HEK293T (cell line): ENCODE measurements at regions not wholly inside any gene's neighbourhood (a gene's known extent, or its start where the extent isn't known, plus 50 kb on each side); places are given as distances from the start of the nearest gene placed in this dataset.

Experiments
- CTCF ChIA-PET: fragments of 350-600 bp; formaldehyde crosslinking; extraction: SDS; loops from one replicate; lab custom pipeline; 2021; ENCODE audit warnings: antibody characterized with exemption, inconsistent platforms; lab: Yijun Ruan, JAX
- POLR2A ChIA-PET: fragments of 350-600 bp; formaldehyde crosslinking; extraction: SDS; loops from one replicate; lab custom pipeline; 2020; ENCODE audit warnings: antibody characterized with exemption, inconsistent platforms; lab: Yijun Ruan, JAX
- DNase-seq: peaks from one replicate; pipeline ENCODE4 v3.0.0; 2012; ENCODE audit warnings: mixed read lengths; ENCODE audit errors: extremely low spot score
- ARNT ChIP-seq: fragments of 450-650 bp; IDR thresholded peaks from 2 replicates; pipeline ENCODE4 v1.6.1; 2017; ENCODE audit warnings: mild to moderate bottlenecking
- BHLHE40 ChIP-seq: fragments of 450-650 bp; IDR thresholded peaks from 2 replicates; pipeline ENCODE4 v1.6.1; 2016; ENCODE audit warnings: mild to moderate bottlenecking, moderate library complexity, borderline replicate concordance
- CTBP1 ChIP-seq: fragments of 450-650 bp; IDR thresholded peaks from 2 replicates; pipeline ENCODE4 v1.6.1; 2016; ENCODE audit warnings: borderline replicate concordance
- ELF4 ChIP-seq: fragments of 450-650 bp; IDR thresholded peaks from 2 replicates; pipeline ENCODE4 v1.6.1; 2017; ENCODE audit warnings: antibody characterized with exemption
- FOXA1 ChIP-seq: fragments of 450-650 bp; IDR thresholded peaks from 2 replicates; pipeline ENCODE4 v1.6.1; 2016; ENCODE audit warnings: mild to moderate bottlenecking
- FOXK2 ChIP-seq: fragments of 450-650 bp; IDR thresholded peaks from 2 replicates; pipeline ENCODE4 v1.6.1; 2016; ENCODE audit warnings: mild to moderate bottlenecking
- FOXM1 ChIP-seq: fragments of 450-650 bp; IDR thresholded peaks from 2 replicates; pipeline ENCODE4 v1.6.1; 2017; ENCODE audit warnings: mild to moderate bottlenecking, borderline replicate concordance
- HDGF ChIP-seq: fragments of 450-650 bp; IDR thresholded peaks from 2 replicates; pipeline ENCODE4 v1.6.1; 2017; ENCODE audit warnings: antibody characterized with exemption, borderline replicate concordance
- L3MBTL2 ChIP-seq: fragments of 450-650 bp; conservative IDR thresholded peaks from 2 replicates; pipeline ENCODE4 v1.6.1; 2016; ENCODE audit warnings: mild to moderate bottlenecking
- LEF1 ChIP-seq: fragments of 450-650 bp; IDR thresholded peaks from 2 replicates; pipeline ENCODE4 v1.6.1; 2017; ENCODE audit warnings: mild to moderate bottlenecking, borderline replicate concordance
- NFRKB ChIP-seq: fragments of 450-650 bp; IDR thresholded peaks from 2 replicates; pipeline ENCODE4 v1.6.1; 2016; ENCODE audit warnings: mild to moderate bottlenecking, moderate library complexity
- SP1 ChIP-seq: fragments of 450-650 bp; IDR thresholded peaks from 2 replicates; pipeline ENCODE4 v1.6.1; 2017
- SUZ12 ChIP-seq: fragments of 450-650 bp; IDR thresholded peaks from 2 replicates; pipeline ENCODE4 v1.6.1; 2016; ENCODE audit warnings: mild to moderate bottlenecking
- TARDBP ChIP-seq: fragments of 450-650 bp; IDR thresholded peaks from 2 replicates; pipeline ENCODE4 v1.6.1; 2016
- ZNF384 ChIP-seq: fragments of 450-650 bp; IDR thresholded peaks from 2 replicates; pipeline ENCODE4 v1.6.1; 2016
- TF ChIP-seq, protein P1 (sequence below): fragments of 450-650 bp; IDR thresholded peaks from 2 replicates; pipeline ENCODE4 v1.6.1; 2016

DNA sequence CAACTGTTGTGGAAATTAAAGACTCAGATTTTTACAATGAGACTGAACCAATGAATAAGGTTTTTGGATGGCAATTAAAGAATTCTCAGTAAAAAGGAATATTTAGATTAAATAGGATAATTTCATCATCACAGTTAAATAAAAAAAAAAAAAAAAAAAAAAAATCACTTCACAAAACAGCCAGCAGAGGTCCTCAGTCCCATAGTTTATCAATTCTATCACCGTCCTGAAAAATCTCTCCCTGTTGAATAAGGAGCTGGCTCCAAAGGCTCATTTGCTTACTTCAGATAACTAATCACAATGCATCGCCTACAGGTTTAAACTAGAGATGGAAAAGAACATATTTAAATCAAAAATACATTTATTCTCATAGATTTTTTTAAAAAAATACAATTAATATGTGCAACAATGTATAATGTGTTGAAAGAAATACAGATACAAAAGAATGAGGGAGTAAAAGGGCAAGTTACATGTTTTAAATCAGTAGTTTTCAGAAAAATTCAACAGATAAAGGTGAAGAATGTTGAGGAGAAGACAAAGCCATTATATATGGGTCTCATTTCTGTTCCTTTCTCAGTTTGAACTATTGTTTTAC lies 175.8 kb upstream of the CHD1 start:
- DNase-seq, result peak; percentile 40
- POLR2A ChIA-PET, result no interaction called here
- no peak for TF ChIP-seq FOXA1
- TF ChIP-seq ZNF384, result peak; percentile 98
- TF ChIP-seq CTBP1, result no peak
- CTCF ChIA-PET, result interaction anchor here (0.6 to 1.2 kb wide), 10 partner anchors 11 to 495 kb away, joined by 3 to 9 read pairs (median 4); no protein-coding TSS in a partner anchor

DNA sequence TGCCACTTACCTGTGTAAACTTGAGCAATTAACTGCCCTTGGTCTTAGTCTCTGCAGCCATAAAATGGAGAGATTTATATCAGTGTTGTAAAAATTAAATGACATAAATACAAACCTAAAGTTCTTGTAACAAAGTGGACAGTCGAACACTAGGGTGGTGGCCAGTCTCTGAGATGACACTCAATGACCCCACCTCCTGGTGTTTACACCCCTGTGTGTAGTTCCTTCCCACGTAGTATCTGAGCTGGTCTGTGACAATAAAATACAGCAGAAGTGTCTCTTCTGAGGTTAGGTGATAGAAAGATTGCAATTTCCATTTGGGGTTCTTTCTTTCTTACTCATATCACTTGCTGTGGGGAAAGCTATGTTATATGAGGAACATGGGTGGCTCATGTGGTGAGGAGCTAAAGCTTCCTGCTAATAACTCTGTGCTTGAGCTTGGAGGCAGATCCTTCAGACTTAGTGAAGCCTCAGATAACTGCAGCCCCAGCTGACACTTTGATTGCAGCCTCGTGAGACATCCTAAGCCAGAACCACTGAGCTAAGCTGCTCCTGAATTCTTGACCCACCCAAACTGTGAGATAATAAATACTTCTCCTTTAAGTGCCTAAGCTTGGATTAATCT lies 173.4 kb upstream of the CHD1 start:
- DNase-seq, result no peak
- POLR2A ChIA-PET, result no interaction called here
- CTCF ChIA-PET, result interaction anchor here (0.5 kb wide), 1 partner anchor 41 kb away, joined by 3 read pairs; no protein-coding TSS in a partner anchor
- TF ChIP-seq TARDBP, result no peak
- no peak for TF ChIP-seq SP1
- no peak for TF ChIP-seq FOXK2
- no peak for TF ChIP-seq NFRKB
- no peak for TF ChIP-seq BHLHE40
- TF ChIP-seq ARNT, result no peak
- no peak for TF ChIP-seq ZNF384
- TF ChIP-seq L3MBTL2, result no peak
- no peak for TF ChIP-seq FOXM1
- TF ChIP-seq, protein P1, sequence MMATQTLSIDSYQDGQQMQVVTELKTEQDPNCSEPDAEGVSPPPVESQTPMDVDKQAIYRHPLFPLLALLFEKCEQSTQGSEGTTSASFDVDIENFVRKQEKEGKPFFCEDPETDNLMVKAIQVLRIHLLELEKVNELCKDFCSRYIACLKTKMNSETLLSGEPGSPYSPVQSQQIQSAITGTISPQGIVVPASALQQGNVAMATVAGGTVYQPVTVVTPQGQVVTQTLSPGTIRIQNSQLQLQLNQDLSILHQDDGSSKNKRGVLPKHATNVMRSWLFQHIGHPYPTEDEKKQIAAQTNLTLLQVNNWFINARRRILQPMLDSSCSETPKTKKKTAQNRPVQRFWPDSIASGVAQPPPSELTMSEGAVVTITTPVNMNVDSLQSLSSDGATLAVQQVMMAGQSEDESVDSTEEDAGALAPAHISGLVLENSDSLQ, result no peak
- no peak for TF ChIP-seq LEF1
- no peak for TF ChIP-seq HDGF

DNA sequence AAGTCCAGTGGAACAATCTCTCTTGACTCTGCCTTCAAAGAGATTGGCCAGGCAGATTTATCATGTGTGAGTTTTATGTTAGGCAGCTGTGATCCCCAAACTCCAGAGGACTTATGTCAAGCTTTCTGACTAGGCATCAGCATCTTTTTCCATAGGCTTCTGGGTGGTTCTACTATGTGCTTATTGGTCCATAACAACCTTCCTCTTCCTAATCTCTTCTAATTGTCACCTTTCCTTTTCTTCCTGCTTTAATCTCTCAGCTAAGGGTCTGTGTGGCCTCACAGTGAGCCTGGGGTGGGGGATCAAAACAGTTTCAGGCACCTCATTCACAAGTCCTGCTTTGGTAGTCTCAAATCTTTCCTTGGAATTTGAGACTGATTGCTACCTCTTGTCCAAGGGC lies 170.9 kb upstream of the CHD1 start:
- no peak for DNase-seq
- POLR2A ChIA-PET, result no interaction called here
- CTCF ChIA-PET, result no interaction called here
- no peak for TF ChIP-seq TARDBP
- TF ChIP-seq SUZ12, result no peak
- no peak for TF ChIP-seq ZNF384
- TF ChIP-seq FOXM1, result no peak
- TF ChIP-seq, protein P1, result no peak
- TF ChIP-seq NFRKB, result no peak
- TF ChIP-seq BHLHE40, result no peak
- no peak for TF ChIP-seq L3MBTL2
- TF ChIP-seq HDGF, result no peak
- no peak for TF ChIP-seq FOXK2
- no peak for TF ChIP-seq ARNT
- no peak for TF ChIP-seq FOXA1
- TF ChIP-seq ELF4, result no peak
- TF ChIP-seq CTBP1, result no peak

DNA sequence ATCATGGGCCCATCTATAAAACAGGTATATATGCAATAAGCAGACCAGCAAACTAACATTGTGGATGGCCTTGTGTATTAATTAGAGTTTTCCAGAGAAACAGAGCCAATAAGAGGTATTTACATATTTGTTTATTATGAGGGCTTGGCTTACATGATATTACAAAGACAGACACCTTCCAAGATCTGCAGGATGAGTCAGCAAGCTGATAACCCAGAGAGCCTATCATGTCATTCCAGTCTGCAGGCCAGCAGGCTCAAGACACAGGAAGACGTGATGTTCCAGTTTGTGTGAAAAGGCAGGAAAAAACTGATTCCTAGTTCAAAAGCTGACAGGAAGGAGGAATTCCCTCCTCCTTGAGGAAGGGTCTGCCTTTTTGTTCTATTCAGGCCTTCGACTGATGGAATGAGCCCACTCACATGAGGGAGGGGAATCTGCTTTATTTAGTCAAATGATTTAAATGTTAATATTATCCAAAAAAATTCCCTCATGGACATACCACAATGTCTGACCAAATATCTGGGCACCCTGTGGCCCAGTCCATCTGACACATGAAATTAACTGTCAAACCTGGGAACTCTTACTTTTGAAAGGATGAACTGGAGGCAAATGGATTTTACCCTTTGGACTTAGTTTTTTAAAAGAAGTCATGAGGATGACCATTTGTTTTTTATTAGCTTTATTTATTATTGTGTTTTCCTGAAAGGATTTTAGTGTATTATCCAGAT lies 161.2 kb upstream of the CHD1 start:
- no peak for DNase-seq
- POLR2A ChIA-PET, result no interaction called here
- CTCF ChIA-PET, result no interaction called here
- TF ChIP-seq HDGF (no peak), L3MBTL2 (no peak), ZNF384 (no peak), LEF1 (no peak), ELF4 (no peak), FOXA1 (no peak), FOXM1 (no peak), SUZ12 (no peak), NFRKB (no peak), BHLHE40 (no peak), ARNT (no peak), TARDBP (no peak)
- TF ChIP-seq, protein P1, result no peak

DNA sequence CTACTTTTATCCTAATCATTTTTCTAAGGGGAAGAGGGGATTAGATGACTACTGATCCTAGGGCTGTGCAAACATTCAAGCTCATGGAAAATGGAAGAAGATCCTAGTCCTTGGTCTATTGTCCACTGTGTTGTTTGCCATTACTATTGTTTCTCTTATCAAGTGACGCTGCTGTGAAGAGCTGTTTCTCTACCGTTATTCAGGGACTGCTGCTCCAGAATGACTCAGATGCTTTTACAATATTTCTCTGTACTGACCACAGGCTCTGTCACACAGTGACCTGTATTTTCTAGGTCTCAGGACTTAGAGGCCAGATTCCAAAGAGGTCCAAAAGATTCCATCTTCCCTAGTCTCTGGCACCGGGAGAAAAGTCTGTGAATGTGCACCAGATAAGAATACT lies 159.5 kb upstream of the CHD1 start:
- no peak for TF ChIP-seq SUZ12
- TF ChIP-seq ELF4, result no peak
- TF ChIP-seq, protein P1, result no peak
- TF ChIP-seq ARNT, result no peak
- no peak for TF ChIP-seq L3MBTL2
- no peak for TF ChIP-seq SP1
- no peak for TF ChIP-seq FOXK2
- TF ChIP-seq FOXM1, result no peak
- TF ChIP-seq TARDBP, result no peak
- TF ChIP-seq LEF1, result no peak
- no peak for TF ChIP-seq CTBP1
- TF ChIP-seq HDGF, result no peak
- no peak for TF ChIP-seq ZNF384
- no peak for TF ChIP-seq BHLHE40
- TF ChIP-seq NFRKB, result no peak
- ChIA-PET POLR2A (no interaction called here), CTCF (interaction anchor here (1.1 kb wide), 1 partner anchor 29 kb away, joined by 5 read pairs; no protein-coding TSS in a partner anchor)
- DNase-seq, result no peak
